ENCODE measurements at regions not wholly inside any gene's neighbourhood (a gene's known extent, or its start where the extent isn't known, plus 50 kb on each side); places are given as distances from the start of the nearest gene placed in this dataset. TPM values are rescaled to one million over a fixed set of nuclear protein-coding genes. Genes with fewer than 3 reads are reported as not detected.

Small RNA genes lying in the stretch of these regions (small RNA-seq; reads per million reads assigned to genes)
- gene MIR1202 = not detected
- gene RNU7-152P = not detected
- gene SNORD28B = 0.22 reads per million
